ENCODE measurements at regions not wholly inside any gene's neighbourhood (a gene's known extent, or its start where the extent isn't known, plus 50 kb on each side); places are given as distances from the start of the nearest gene placed in this dataset.

- no peak overlapping the region for H3K27ac ChIP-seq
- no peak for TF ChIP-seq CTCF (IDR thresholded peaks at IDR 0.05)
- no peak for TF ChIP-seq ZFX (IDR thresholded peaks at IDR 0.05; ENCODE audit: borderline replicate concordance)
Observed at GRCh38 chr14:97219431-97220017, 422.3 kb downstream of the VRK1 start.

GRCh38 chr14:97221572-97222285 is 424.5 kb downstream of the VRK1 start:
- H3K27ac ChIP-seq, result no peak overlapping the region
- no peak for TF ChIP-seq CTCF (IDR thresholded peaks at IDR 0.05)
- no peak for TF ChIP-seq ZFX (IDR thresholded peaks at IDR 0.05; ENCODE audit: borderline replicate concordance)

GRCh38 chr14:97224016-97224415 is 426.8 kb downstream of the VRK1 start:
- H3K27ac ChIP-seq, result no peak overlapping the region
- TF ChIP-seq ZFX (IDR thresholded peaks at IDR 0.05; ENCODE audit: borderline replicate concordance) (no peak), CTCF (IDR thresholded peaks at IDR 0.05) (no peak)

GRCh38 chr14:97230051-97230450 is 432.9 kb downstream of the VRK1 start:
- TF ChIP-seq ZFX (IDR thresholded peaks at IDR 0.05; ENCODE audit: borderline replicate concordance) (no peak), CTCF (IDR thresholded peaks at IDR 0.05) (no peak)

GRCh38 chr14:97233319-97233985 is 436.3 kb downstream of the VRK1 start:
- no peak overlapping the region for H3K27ac ChIP-seq
- TF ChIP-seq CTCF (IDR thresholded peaks at IDR 0.05) (no peak), ZFX (IDR thresholded peaks at IDR 0.05; ENCODE audit: borderline replicate concordance) (no peak)

More at GRCh38 chr14:97230051-97230450, 432.9 kb downstream of the VRK1 start:
- H3K27ac ChIP-seq, result no peak overlapping the region

GRCh38 chr14:97246648-97247047 is 449.5 kb downstream of the VRK1 start:
- TF ChIP-seq CTCF (IDR thresholded peaks at IDR 0.05) (no peak), ZFX (IDR thresholded peaks at IDR 0.05; ENCODE audit: borderline replicate concordance) (no peak)
- H3K27ac ChIP-seq, result no peak overlapping the region

- no peak overlapping the region for H3K27ac ChIP-seq
- no peak for TF ChIP-seq ZFX (IDR thresholded peaks at IDR 0.05; ENCODE audit: borderline replicate concordance)
- TF ChIP-seq CTCF (IDR thresholded peaks at IDR 0.05), result no peak
Observed at GRCh38 chr14:97248973-97249372, 451.8 kb downstream of the VRK1 start.
